Suppressor macrophage treated with lipopolysaccharide for 4 hours (primary cell): ENCODE measurements at regions not wholly inside any gene's neighbourhood (a gene's known extent, or its start where the extent isn't known, plus 50 kb on each side); places are given as distances from the start of the nearest gene placed in this dataset.
A peak's percentile ranks its signal among the peaks of the same experiment; 100 is the strongest.

ENCODE experiments used
- DNase-seq: peaks from one replicate; pipeline ENCODE4 v3.0.0-alpha.2; 2020

DNA sequence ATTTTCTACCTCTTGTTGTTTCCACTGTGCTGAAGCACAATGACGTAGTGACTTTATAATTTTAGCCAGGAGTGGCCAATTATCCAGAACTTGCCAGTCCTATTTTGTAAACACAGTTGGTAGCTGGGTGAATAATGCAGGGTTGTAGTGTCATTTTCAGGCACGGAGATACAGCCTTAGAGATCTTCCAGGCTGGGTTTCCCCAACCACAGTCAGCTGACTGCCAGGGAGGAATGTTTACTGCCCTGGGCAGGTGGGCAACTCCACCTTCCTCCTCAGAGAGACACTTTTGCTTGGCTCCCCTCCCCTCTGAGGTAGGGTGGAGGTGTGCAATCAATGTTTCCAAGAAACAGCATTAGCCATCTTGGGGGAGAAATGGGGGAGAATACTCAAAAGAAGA, 228.1 kb upstream of the NR4A3 start:
- DNase-seq = peak; percentile 49

DNA sequence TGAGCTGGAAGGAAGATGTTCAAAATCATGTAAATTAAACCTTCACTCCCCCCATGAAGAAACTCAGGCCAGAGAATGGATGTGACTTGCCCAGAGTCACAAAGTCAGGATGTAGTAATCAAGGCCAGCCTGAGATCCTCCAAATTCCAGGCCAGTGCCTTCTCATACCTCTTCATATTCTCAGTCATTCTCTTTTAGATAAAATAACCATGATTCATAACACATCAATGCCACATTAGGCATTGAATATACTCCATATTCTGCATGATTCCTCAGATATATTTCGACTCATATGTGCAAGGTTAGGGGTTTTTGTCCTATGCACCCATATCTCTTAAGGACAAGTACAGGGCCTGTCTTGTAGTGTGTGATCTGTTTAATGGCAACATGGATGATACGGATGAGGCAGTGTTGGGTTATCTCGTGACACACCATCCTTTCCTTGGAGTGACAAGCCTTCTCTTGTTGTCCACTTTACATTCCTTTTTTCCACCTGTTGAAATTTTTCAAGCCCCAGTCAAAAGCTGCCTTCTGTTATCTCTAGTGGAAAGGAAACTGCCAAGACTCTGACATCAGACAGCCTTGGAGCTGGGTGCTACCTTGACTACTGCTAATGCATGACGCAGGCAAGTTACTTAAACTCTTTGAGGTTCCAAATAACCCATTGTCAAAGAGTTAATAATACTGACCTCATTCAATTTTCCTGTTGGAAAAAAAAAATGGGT, 227.5 kb upstream of the NR4A3 start:
- no peak for DNase-seq

DNA sequence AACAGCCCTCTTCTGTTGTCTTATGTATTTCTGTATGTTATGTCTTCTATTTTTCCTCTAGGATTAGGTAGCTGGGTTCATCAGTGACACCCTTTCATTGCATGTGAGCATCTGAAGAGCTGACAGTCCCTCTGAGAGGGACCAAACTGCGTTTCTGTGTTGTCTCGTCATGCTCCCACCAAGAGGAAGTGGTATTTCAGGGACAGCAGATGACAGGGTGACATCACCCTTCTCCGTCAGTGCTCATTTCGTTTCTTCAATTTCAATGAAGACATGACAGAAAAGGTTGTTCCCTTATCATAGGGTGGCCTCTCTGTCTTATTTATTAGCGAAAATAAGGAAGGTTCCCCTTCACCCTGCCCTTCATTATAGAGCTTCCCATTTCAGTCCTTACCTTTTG, 225.9 kb upstream of the NR4A3 start:
- peak; percentile 93 for DNase-seq

DNA sequence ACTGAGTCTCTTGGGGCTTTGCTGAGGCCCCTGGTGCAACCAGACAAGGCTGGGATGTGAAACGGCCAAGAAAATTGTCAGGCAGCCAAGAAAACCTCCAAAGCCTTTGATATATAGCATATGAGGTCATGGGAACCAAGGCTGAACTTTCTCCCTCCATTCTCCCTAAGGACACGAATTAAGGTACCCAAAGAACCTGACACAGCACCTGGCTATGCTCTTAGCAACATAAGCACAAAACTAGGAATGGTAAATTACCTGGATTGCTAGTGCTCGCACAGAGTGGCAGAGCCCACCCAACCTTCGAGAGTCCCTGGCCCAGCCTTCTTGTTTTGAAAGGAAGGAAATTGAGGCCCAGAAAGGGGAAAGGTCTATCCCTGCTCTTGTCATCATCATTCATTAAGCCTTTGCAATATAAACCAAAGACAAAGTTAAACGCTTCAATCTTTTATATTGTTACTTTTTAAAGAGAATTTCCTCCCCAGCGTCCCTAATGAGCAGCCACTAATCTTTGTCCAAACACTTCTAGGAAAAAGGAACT, 220.0 kb upstream of the NR4A3 start:
- DNase-seq = no peak

DNA sequence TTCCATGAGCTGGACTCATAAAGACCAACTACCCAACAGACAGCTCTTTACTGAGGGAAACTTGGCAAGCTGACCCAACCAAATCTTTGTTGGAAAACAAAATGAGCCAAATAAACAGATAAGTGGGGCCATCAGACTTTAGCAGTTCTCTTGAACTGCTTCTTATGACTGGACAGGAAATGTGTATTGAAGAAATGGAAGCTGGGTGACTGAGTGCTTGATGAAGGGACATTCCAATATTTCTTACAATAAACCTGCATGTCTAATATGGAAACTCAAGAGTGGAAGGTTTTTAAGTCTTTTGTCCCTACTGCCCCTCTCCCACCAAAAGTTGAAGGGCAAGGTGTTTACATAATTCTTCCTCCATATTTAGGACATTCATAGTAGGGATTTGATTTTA, 218.8 kb upstream of the NR4A3 start:
- peak; percentile 69 for DNase-seq

DNA sequence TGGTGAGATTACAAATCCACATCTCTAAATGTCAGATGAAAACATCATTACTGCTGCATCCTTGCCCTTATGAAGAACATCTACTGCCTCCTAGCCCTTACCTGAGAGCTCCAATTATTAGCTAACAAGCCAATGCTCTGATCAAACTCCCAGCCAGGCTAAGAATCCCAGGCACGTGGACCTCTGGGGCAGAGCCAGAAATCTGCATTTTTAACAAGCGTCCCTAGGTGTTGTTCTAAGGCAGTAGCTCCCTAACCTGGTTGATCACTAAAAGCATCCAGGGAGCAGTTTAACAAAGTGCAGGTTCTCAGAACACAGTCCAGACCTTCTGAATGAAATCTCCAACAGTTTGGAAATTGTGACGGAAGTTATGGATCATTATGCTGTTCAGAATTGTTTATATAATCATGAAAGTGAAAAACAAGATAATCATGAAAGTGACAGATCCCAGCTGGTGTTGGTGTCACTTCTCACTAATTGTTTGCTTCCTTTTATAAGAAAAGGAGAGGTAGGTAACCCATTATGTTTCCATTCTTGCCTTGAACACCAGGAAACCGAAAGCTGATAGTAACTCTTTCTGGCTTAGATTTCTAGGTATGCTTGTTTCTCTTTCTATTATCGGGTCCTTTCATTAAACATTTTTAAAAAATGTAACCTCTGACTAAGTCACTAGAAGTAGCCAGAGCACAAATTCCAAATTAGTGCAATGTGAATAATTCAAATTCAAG, 216.5 kb upstream of the NR4A3 start:
- no peak for DNase-seq

DNA sequence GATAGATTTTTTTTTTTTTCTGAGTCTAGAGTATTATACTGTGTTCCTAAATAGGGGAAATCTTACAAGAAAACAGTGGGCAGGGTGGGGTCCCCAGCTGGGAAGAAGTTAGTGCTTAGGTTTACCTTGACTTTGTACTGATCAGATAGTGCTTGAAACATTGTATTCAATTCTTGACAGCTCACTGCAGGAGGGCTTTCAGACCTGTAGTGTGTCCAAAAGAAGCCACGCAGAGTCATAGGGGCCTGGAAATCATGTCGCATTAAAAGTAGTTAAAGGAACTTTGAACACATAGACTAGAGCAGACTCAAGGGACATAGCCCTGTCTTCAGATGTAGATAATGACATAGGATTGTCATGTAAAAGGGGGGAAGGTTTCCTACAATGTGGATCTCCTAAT, 215.4 kb upstream of the NR4A3 start:
- DNase-seq = no peak

DNA sequence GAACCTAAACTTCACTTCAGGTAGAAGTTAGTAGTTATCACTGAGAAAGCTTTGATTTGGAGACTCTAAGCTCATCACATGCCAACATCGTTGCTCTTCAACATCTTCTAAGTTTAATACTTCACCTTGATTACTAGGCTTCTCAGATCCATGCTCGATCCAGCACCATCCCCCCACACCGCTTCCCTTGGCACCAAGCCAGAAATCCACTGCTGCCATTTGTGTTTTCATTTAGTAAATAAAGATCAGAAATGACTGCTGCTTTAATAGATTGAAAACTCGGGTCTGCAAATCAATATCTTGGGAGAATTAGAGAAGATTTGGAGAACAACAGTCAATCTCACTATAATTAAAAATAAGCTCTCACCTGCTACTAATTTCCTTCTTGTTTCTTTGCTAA, 214.7 kb upstream of the NR4A3 start:
- no peak for DNase-seq

DNA sequence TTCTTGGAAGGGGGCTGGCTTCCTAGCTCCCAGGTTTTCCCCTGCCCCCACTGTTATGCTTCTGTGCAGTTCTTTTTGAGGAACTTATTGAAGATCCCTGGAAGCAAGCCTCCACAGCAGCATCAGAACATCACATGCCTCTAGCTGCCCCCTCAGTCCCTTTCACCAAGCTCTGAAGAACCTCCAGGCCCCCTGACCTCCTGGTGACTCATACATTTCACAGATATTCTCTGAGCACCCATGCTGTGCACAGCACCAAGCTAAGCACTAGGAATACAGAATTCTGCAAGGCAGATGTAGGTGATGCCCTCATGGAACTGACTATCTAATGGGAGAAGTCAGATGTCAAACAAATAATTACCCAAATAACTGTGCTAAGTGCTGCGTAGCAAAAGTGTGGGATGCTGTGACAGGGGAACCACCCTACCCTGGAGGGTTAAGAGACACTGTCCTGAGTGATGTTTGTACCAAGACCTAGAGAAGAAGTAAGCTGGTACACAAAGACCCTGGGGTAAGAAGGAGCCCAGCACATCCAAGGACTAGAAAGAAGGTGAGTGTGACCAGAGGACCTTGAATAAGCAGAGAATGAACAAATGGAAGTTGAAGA, 213.7 kb upstream of the NR4A3 start:
- DNase-seq = peak; percentile 78

DNA sequence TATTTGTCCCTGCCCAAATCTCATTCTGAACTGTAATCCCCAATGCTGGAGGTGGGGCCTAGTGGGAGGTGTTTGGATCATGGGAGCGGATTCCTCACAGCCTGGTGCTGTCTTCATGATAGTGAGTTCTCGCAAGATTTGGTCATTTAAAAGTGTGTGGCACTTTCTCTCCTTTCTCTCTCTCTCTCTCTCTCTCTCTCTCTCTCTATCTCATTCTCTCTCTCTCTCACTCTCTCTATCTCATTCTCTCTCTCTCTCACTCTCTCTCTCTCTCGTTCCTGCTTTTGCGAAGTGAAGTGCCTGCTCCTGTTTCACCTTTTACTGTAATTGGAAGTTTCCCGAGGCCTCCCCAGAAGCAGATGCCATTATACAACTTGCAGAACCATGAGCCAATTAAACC, 207.3 kb upstream of the NR4A3 start:
- DNase-seq = no peak

DNA sequence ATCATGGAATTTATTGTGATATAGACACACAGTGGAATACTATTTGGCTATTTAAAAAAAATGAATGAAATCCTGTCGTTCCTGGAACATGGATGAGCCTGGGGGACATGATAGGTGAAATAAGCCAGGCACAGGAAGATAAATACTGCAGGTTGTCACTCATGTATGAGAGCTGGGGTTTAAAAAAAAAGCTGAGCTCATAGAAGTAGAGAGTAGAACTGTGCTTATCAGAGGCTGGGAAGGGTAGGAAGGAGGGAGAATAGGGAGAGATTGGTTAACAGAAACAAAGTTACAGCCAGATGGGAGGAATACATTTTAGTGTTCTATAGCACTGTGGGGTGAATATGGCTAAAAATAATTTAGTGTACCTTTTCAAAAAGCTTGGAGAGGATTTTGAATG, 200.6 kb upstream of the NR4A3 start:
- no peak for DNase-seq

DNA sequence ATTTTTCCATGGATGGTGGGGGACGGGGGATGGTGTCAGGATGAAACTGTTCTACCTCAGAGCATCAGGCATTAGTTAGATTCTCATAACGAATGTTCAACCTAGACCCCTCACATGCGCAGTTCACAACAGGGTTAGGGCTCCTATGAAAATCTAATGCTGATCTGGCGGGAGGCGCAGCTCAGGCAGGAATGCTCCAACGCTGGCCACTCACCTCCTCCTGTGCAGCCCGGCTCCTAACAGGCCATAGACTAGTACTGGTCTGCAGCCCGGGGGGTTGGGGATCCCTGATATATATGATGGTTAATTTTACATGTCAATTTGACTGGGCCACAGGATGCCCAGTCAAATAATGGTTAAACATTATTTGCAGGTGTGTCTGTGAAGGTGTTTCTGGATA, 199.0 kb upstream of the NR4A3 start:
- no peak for DNase-seq

DNA sequence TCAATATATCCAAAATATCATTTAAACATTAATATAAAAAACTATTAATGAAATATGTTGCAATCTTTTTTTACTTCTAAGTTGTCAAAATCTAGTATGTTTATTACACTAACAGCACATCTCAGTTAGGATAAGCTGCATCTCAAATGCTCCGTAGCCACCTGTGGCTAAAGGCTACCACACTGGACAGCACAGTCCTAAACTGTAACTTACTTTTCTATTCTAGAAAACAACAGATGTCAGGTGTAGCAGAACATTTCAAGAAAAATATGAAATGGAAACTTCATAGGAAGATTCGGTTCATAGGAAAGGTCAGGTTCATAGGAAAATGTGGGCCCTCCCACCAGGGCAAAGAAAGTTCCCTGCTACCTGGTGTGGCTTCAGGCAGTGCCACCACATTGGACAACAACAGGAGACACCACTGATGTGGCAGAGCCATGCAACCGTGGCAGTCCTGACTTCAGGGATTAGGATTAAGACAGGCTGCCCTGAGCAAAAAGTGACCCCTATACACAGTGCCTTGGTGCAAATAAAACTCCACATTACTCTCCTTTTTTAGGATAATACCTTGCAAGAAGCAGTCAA, 197.8 kb upstream of the NR4A3 start:
- no peak for DNase-seq

DNA sequence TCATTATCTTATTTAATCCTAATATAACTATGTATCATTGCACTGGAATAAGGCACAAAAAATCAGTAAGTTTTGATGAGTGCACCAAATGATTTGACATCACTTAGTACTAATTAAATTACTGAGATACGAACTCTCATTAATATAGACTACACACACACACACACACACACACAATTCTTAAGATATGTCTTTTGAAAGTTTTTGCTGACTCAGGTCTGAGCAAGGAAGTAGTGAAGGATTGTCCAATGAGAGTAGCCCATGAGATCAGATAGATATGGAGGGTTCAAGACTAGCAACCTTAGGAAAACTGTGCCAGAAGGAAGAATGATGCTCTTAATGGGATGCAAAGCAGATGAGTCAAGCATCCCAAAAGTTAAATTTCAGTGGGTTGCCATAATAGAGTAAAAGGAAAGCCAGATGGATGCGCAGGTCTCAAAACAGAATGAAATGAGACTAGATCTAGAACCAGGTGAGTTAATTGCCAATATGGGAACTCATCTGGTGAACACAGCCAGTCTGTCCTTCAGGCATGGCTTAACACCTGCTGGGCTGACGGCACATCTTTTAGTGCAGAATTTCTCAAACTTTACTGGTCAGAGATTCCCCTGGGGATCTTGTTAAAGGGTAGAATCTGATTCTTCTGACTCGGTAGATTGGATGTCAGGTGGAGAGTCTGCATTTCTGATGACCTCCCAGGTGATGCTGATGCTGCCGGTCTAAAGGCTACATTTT, 197.0 kb upstream of the NR4A3 start:
- no peak for DNase-seq

DNA sequence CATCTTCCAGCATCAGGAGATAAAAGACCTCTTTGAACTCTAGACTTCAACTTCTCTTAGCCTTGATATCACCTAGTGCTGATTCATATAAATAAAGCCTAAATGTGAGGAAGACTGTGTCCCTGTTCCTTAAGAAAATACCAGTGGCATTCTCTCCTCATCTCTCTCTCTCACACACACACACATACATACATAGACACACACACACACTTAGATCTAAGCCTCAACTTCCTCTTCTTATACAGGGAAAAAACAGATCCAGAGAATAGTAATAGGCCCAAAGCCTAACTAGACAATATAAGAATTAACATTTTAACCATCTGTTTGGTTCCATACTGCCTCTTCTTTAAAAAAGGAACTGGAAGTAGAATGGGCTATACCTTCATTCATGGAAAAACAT, 195.3 kb upstream of the NR4A3 start:
- DNase-seq = peak; percentile 52

DNA sequence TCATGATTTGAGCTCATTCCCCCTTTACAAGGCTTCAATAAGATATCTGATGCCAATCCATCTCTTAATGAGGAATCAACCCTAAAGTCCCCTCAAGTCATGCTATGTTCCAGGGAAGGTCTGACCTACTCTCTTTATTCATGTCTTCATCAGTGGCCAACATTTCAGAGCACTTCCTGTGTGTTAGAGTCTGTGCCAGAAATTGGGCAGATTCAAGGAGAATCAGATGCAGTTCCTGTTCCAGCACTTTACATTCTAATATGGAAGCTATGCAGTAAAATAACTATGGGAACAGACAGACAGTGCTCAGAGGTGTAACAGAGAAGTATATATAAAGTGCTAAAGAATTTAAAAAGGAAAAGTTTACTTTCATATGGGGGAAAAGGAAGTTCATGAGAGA, 193.4 kb upstream of the NR4A3 start:
- peak; percentile 27 for DNase-seq

DNA sequence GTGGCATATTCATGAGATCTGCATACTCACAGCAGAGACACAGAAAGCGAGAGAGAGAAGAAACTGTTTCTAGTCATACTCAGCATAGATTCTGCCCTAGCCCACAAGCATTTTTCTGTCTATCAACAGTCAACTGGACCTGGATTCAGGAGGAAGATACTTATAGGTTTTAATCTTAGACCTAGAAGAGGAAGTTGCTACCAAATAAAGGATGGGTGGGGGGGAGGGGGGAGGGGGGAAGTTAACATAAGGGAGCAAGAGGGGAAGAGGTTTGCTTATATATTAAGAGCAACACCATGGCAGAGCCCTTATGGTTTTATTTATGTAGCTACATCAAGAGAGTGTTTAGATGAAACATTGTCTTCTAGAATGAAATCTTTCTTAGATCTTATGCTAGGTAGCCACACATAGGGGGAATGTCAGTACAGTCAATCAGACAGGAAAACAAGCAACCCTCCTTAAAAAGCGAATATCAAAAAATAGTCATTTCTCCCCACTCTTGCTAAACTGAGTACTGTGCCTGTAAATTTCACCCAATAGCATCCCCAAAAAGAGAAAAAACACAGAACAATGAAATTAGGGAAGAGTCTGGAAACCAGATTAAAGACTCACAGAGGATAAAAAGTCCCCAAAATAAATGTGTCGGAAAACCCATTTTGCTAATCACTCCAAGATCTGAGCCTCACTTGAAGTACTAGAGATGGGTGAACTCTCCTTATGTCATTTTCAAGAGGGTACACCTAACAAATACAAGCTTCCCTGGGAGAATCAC, 192.7 kb upstream of the NR4A3 start:
- peak; percentile 44 for DNase-seq

DNA sequence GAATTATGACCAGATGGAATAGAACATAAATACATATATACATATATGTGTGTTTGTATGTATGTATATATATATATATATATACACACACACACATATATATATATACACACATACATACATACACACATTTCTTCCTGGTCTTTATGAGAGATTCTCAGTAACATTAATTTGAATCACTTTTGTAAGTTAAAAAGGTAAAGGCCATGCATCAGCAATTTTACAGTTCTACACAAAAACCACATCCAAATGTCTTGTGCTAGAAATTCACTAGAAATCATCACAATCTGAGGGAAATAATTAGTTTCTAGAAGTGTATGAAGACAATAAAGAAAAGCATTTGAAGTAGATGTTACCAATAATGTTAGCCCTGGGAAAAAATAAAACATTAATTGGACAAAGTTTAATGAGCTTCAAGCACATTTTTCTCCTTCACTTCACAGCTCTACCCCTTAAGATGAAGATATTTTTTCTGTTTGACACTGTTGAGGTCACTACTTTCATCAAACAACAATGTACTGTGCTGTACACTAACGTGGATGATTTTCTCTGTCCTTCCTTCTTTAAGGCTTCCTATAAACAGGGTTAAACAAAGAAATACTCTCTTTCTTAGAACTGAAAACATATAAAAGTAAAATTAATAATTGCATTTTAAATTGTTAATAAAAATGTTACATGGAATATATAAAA, 189.2 kb upstream of the NR4A3 start:
- DNase-seq = peak; percentile 18

DNA sequence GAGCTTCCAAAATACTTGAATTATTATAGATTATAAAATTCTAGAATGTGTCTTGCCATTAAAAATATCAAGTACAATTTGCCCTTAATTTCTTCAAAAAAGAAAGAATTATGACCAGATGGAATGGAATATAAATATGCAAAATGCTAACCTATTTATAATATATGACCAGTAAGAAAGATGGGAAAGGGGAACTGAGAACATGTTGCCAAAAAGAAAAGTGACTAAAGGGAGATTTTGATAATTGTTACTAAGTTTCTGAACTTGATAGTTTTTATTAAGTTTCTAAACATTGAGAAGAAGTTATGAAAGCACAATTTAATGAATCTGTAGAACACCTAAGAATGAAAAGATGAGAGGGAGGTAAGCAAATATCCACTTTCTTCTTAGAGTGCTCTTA, 188.4 kb upstream of the NR4A3 start:
- peak; percentile 84 for DNase-seq

DNA sequence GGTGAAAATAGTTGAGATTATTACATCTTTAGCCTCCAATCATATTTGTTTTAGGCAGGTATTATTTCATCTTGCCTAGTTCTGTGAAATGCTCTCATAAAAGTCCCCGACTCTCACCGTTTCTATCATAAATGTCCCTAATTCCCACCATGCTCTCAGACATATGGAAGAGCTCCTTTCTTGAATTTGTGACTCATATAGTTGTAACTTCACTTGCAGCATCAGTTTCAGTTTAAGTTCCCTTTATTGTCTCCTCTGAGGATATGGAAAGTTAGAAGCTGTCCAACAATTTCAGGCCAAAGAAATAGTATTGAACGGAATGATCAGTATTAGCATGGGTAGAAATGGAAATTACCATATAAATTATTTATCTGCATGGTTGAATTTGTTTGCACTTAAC, 187.5 kb upstream of the NR4A3 start:
- peak; percentile 89 for DNase-seq

DNA sequence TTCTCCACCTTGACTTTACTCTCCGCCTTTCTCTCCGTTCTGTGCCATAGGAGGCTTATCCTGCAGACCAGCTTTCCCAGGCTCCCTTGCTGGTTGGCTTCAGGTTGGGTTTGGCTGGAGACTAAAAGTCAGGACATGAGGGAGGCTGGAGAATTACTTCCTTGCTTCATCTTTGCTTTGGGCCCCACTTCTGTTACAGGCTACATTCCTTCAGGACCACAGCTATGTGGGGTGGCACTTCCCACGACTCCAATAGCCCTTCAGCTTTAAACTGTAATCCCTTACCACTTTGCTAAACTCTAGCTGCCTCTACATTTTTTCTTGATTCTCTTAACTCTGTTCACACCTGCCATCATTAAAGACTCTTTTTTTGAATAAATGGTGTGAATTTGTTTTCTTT, 186.7 kb upstream of the NR4A3 start:
- DNase-seq = no peak

DNA sequence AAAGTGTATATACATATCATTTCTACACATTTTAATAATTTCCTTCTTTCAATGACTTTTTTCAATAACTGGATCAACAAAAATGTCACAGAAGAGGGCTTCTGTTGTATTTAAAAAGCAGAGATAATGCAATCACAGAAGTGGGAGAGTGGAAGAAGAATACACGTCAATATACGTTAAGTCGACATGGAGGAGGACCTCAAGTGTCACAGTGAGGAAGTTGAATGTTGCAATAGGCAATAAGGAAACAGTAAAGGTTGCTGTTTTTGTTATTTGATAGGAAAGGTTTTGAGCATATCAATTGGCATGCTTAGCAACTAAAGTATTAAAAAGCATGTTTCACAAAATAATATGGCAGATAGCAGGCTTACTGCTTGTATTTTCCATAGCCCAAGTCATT, 184.0 kb upstream of the NR4A3 start:
- peak; percentile 66 for DNase-seq
